Limb (tissue), 2 donors: ENCODE measurements at regions not wholly inside any gene's neighbourhood (a gene's known extent, or its start where the extent isn't known, plus 50 kb on each side); places are given as distances from the start of the nearest gene placed in this dataset.
A peak's percentile ranks its signal among the peaks of the same experiment; 100 is the strongest.
"Not testable (repeated sequence)": the region's sequence is repeated elsewhere in the genome, so short reads cannot be mapped to it uniquely, and the experiment has no call there.

ENCODE experiments used
- DNase-seq, 2 donors: peaks; one replicate each; pipeline ENCODE4 v3.0.0-alpha.2; 2016; ENCODE audit errors: extremely low spot score in 2 of 2

DNA sequence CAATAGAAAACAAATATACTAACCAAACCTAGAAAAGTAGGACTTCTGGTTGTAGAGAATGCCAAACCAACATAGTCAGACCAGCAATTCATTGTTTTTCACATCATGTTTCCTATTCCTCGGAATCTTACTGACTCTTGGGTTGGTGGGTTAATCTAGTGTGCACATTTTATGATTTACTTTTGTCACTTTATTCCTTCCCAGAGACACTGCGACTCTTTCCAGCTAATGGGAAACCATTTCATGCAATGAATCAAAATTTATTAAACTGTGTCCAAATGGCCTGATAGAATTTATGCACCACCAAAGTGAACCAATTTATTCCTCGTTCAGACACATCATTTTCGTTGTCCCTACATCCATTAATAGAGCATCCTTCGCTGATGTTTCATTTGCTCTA is 464.9 kb downstream of the RPS29 start:
- DNase-seq: no peak

DNA sequence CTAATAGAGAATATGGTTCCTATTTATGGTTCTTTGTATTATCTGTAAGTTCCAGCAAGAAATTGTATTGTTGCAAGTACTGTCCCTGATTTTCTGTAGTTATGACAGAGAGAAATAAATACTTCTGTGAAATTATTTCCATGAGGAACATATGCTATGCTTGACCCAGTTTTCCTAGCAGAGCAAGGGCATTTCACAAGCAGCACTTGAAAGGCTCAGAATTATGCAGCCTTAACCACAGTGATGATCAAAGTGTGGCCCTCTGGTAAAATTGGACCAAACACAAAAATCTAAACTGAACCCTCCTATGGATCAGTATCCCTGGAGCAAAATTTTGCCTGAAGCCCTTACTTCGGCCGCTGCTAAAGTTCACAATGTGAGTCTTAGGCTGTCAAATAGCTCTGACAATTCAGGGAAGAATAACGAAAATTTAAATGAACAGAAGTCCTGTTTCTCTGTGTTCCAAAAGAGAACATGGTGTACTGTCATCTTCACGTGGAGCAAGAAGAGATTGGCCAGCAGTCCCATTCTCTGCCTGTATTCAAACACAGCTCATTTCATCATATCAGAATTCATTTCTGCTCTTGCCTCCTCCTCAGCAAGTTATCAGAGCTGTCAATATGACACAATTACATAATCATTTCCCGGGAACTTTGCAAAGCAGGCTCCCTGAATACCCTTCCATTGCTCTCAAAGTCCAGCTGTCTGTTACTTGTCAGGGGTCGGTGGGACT is 471.9 kb downstream of the RPS29 start:
- DNase-seq: no peak

DNA sequence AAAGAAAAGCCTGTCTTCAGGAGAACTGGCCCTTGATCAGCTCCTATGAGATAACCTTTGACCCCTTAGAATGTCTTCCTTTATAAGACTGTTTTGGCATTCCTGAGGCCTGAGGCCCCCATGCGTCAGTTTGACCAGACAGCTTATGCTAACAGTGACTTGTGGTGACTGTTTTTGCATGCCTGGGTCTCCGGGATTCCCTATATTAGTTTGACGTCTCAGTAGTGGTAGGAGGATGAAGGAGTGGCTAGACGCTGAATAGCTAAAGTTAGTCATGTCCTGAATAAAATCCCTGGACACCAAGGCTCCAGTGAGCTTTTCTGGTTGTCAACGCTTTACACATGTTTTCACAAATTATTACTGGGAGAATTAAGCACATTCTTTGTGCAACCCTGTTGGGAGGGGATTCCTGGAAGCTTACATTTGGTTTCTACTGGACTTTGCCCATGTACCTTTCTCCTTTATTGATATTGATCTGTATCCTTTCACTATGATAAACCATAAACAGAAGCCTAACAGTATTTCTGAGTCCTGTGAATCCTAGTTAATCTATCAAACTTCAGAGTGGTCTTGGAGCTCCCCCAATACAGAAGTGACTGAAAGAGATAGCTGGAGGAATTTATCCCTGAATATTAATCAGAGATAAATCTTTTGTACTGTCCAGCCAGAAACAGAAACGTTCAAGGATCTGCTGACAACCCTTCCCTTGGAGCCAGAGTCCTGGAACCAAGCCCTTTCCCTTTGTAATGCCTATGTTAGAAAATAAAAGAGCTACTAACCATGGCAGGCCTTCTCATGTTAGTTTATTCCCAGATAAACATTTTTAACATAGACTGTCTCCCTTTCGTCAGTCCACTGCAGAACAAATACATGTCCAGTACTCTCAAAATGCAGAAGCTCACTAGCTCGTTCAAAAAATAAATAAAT is 479.2 kb downstream of the RPS29 start:
- DNase-seq: no peak

DNA sequence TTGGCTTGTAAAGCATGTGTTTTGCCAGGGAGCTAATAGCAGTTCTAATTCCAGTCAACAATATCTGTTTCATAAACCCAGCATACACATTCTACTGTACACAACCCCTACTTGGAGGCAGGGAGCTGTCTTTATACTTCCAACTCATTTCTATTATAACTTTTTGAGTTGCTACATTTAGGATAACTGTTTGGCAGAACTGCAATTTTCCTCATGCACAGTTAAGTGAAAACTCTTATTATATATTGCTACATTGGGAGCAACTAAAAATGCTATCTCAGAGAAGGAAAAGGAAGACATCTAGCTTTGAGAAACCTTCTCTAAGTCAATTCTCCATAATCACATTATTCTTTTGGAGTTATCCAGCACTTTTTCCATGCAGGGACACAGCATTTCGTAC is 480.2 kb downstream of the RPS29 start:
- DNase-seq: peak in 1 of 2 donors; percentile 2

DNA sequence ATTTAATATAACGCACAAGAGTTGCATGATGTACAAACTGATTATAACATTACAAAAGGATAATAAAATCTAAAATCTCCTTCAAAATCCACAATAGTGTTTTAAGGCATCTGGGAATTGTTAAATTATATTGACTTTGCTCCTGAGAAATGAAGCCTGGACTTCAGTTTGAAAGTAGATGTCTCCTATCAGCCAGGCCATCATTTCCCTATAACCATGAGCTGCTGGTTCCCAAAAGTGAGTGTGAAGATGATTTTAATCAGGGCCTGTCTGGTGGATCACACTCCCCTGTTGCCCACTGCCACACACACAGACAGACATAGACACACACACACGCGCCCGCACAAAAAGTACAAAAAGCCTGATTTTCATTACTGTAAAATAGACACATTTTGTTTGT is 480.7 kb downstream of the RPS29 start:
- no peak for DNase-seq

DNA sequence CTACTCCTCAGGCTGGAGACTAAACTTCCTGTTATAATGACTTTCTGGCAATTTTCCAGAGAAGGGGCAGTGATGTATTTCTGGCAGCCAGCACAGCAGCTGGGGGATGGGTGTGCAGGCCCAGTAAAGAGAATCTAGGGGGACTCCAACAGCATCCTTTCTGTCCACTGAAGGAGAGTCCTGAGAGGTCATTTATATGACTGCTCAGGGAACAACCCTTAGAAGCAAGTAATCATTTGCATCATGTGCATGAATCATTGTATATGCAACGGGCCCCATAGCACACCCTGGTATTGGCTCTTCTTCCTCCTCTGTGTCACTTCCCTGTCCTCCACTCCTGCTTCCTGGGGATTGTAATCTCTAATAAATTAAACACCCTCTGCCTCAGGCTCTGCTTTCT is 493.8 kb downstream of the RPS29 start:
- DNase-seq: no peak

DNA sequence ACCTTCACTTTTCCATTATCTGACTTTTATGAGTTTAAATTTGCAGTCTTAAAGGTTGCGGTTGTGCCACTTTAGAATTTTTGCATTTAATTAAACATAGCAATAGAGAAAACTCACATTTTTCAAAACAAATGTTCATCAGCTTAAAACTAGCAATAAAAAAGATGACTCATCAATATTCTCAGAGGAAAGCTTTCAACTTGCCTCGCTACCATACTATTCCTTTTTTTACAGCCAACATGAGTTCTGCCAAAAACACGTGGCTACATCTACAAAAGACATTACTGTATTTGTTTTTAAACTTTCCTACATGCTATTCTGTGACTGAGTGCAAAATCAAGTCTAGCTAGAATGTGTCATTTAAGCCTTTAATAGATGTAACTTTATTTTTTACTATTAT is 497.1 kb downstream of the RPS29 start:
- peak in 1 of 2 donors; percentile 7 for DNase-seq

DNA sequence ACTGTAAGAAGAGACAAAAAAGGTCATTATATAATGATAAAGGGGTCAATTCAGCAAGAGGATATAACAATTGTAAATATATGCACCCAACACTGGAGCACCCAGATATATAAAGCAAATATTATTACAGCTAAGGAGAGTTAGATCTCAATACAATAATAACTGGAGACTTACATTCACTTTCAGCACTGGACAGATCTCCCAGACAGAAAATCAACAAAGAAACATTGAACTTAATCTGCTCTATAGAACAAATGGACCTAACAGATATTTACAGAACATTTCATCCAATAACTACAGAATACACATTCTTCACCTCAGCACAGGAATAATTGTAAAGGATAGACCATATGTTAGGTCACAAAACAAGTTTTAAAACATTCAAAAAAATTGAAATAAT is 512.9 kb downstream of the RPS29 start:
- not testable (repeated sequence) for DNase-seq

DNA sequence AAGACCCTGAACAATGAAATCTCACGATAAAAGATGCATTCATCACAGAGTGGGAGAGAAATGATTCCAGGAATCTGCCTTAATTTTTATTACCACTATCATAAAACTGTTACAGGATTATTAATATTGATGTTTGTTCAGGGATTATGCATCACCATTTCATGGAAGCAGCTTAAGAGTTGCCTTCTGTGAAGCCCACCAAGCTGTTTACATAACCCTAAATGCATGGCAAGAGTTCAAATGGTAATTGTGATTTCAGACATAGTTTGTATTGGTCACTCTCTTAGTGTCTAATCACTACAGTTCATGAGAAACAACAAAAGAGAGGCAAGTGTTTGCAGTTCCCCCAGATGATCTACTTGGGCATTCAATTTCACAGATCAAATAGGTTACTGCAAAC is 527.7 kb downstream of the RPS29 start:
- no peak for DNase-seq

DNA sequence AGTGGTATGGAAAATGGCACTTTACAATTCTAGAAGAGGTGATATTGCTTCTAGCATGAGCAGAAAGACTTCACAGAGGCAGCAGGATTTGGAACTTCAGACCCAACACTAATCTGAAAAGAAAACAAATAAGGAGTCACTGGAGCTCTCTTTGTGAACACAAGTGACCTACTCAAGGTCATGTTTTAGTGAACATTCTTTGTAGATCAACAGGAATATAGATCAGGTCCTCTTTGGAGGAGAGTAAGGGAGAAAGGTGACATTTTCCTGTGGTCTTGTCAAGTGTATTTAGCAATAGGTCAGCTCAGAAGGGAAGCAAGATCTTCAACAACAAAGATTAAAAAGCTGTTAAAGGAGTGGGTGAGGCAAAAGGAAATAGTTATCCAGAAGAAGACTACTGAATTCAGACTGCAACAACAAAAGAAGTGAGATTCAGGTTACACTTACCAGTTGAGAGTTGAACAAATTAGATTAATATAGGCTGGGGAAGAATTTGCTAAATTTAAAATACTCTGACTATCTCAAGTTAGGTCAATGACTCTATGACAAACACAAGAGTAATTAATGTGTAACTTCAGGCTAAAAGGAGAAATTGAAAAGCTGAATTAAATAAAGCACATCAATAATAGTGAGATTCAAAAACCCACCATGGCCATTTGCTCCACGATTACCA is 528.2 kb downstream of the RPS29 start:
- DNase-seq: no peak

DNA sequence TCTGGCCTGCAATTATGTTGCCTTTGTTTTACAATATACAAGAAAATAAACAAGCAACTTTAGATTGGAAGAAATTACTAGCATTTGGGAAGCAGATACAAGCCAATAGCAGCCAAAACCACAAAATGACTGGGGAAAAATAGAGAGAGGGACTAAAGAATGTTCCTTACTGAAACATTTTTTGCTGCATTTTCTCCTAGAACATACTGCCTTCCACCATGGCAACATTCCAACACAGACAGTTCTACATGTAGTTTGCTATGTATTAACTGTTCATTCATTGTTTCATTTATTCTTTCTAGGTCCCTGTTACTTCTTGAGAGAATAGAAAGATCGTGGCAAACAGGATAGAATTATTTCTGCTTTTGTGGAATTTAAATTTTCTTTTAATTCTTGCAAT is 530.2 kb downstream of the RPS29 start:
- DNase-seq: no peak

DNA sequence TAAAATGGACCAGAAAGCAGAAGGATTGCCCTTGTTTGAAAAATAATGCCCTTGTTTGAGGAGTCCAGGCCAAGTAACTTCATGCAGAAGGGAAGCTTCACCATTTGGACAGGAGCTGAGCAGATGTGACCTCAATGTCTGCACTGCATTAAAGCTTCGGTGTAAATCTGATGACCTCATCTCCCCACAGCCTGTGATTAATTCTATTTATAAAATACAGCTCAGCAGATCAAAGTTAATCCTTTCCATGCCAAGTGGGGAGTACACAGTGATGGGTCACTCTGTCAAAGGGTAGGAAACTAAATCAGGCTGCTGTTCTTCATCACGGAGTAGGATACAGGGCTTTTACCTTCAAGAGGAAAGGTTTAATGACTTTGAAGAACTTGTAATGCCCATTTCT is 533.7 kb downstream of the RPS29 start:
- no peak for DNase-seq

DNA sequence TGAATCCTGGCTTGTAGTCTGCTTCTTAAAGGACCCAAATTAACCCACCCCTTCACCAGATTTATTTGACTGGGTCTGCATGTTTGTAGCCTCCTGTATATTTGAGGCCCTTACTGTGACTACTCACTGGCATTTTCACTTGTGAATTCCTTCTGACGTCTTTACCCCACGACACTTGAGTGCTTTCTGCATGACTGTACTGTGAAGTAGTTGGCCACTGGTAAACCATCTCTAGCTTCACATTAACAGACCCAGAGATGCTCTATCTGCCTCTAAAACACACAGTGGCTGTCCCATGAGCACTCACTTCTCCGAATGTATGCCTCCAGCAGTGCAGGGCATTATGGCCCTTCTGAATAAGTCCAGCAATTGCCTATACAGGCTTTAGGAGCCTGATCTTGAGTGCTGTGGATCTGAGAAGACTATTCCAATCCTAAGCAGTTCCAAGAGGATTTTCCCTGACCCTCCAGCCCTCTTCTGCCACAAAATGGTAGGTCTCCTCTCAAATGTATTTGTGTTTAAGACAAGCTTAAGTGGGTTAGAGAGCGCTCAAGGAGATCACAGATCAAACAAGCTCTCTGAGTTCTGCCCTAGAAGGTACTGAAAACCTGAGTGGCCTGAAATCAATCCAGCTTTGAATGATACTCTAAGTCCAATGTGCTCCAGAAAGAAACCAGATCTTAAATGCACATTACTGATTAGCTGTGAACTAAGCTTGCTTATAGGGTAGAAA is 534.7 kb downstream of the RPS29 start:
- DNase-seq: no peak

DNA sequence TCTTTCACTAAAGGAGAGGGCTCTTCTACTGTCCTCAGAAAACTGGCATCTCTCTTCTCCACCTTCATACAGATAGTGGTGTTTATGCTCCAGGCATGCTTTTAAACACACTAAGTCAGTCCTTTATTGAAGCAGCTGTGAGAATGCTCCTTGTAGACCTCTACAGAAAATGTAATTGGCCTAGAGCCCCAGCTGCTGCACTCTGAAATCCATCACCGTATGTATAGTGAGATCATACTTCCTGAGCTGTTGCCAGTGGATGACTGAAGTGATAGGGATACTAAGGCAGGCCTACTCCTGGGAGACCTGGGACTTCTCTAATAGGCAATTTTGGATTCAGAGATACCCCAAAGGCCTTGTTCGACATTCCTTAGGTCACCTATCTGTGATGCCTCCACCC is 535.4 kb downstream of the RPS29 start:
- peak in 1 of 2 donors; percentile 48 for DNase-seq

DNA sequence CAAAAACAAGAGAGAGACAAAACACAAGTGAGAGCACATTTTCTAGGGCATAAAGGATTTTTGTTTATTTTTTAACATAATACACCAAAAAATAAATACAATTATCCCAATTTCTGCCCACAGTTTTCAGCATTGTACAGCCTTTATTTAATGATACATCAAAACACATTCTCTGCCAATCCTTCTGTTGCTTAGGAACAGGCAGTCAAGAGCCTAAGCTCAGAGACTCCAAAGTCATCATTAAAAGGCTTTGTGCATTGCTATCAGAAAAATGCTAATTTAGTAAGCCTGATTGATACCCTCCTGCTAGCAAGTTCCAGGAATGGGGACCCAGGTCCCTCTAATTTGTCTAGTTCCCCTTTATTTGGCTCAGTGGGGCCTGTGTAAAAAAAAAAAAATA is 536.5 kb downstream of the RPS29 start:
- DNase-seq: no peak

DNA sequence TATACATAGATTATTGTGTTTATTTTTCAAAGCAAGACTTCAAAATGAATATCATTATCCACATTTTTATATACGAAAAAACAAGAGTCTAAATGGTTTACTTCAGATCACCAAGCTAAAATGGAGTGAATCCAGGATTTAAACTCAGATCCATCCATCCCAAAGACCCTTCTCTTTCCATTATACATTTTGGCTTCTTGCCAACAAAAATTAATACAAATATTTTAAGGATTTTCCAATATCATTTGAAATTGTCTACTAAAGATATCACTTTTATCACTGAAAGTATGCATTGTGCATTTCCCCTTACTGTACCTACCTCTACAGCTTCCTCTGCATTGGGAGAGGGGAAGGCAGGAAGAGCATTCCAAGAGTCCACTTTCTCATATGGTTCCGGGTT is 541.2 kb downstream of the RPS29 start:
- DNase-seq: no peak

DNA sequence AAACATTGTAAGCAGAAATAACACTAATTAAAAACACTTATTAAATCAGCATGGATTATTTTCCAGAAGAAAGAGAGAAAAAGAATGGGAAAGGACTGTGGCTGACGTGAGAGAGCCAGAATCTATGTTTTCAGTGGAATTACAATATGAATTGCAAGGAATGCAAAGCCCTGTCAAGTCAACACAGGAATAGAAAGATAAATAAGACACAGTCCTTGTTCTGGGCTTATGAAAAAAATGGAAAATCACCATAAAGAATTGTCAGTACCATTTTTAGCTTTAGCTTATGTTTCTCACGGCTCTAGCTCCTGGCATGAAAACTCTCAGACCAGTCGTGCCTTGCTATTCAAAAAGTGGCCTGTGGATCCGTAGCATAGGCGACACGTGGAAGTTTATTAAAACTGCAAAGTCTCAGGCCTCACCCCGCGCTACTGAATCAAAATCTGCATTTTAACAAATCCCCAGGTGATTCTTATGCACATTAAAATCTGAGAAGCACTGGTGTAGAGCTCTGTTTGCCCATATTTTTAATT is 549.1 kb downstream of the RPS29 start:
- DNase-seq: no peak

DNA sequence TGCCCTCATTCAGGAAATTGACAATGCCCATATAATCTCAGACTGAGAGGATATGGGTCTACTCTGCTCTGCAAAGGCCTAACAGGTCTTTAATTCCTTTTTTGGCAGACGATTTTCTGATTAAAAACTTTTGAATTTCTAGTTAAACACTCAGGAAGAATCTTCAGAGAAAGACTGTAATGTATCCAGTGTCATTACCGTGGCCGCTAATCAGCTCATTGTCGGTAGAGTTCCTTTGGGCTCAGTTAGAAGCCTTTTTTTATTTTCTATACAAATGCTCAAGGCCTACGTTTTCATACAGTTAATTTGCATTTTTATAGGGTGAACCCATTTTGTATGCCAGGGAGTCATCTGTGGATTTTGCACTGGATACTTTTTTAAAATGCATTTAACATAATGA is 549.9 kb downstream of the RPS29 start:
- no peak for DNase-seq

DNA sequence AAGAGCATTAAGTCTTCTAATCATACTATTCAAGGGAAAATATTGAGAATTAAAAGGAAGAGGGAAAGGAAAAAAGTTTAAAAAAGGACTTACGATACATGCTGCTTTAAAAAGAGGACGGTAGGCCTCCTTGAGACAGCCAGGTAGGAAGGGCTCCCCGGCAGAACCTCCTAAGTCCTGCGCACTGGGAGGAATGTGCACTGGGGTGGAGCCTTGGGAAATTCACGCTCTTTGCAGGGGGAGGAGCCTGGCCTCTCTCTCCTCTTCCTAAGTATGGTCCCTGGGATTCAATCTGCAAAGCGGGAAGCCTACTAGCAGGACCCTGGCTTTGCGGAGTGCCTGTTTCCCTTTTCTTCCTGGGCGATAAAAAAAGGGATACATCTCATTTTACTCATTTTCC is 553.0 kb downstream of the RPS29 start:
- DNase-seq: no peak

DNA sequence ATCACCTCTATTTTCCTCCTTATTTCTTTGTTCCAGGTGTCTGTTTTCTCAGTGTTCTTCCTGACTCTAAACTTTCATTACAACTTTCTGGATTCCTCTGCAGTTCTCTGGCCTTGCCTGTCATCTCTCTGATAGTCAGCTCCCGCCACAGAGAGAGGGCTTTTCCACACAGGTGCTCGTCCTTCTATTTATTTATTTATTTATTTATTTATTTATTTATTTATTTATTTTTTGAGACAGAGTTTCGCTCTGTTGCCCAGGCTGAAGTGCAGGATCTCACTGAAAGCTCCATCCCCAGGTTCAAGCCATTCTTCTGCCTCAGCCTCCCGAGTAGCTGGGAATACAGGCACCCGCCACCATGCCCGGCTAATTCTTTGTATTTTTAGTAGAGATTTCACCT is 554.5 kb downstream of the RPS29 start:
- DNase-seq: not testable (repeated sequence)

DNA sequence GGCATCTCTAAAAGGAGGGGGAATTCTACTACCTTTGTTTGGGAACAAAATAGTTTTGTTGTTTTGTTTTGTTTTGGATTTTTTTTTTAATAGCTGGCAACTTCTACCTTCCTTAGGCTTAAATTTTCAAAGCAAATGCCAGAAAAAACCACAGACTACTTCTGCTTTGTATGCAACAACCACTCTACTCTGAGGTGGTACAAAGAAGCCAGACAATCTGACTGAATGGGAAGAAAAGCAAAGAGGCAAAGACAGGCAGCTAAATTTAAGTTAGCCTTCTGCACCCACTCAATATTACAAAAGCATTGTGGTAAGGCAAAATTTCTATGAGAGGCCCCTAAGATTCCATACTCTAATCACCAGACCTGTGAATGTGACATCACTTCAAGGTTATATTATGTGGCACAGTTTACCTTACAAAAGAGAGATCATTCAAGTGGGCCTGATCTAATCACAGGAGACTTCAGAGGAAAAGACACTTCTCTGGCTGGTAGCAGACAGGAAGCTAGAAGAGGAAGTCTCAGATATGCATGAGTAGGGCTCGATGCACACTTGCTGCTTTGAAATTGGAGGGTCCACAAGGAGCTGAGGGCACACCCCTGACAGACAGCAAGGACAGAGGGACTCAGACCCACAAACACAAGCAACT is 566.6 kb downstream of the RPS29 start:
- no peak for DNase-seq
